ENCODE measurements at regions not wholly inside any gene's neighbourhood (a gene's known extent, or its start where the extent isn't known, plus 50 kb on each side); places are given as distances from the start of the nearest gene placed in this dataset.

DNA sequence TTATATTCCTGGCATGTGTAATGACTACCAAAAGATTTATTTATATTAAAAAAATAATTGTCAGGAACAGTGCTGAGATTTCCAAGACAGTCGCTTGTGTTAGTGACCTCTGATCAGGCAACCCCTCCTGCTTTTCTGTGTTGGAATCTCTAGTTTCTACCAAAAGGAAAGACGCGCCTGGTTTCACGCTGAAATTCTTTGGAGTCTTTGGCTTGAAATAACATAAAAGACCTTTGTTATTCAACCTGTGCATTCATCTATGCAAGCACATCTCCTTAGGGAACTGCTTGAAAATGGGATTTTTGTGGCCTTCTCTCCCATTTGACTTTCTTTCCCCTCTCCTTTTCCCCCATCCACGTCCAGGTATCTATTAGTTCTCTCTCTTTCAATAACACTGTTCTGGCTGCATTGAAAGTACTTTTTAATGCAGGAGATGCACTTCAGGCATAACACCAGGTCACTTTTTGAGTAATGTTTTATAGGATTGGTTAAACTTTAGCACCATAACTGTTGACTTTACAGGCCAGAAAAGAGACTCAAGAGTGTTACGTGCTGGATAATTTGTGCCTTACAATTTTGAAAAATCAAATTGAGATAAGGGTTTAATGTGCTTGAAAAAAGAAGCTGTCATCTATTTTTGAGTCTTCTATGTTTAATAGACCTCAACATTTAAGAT, 172.7 kb downstream of the GPAT3 start:
- TF ChIP-seq, protein P1, sequence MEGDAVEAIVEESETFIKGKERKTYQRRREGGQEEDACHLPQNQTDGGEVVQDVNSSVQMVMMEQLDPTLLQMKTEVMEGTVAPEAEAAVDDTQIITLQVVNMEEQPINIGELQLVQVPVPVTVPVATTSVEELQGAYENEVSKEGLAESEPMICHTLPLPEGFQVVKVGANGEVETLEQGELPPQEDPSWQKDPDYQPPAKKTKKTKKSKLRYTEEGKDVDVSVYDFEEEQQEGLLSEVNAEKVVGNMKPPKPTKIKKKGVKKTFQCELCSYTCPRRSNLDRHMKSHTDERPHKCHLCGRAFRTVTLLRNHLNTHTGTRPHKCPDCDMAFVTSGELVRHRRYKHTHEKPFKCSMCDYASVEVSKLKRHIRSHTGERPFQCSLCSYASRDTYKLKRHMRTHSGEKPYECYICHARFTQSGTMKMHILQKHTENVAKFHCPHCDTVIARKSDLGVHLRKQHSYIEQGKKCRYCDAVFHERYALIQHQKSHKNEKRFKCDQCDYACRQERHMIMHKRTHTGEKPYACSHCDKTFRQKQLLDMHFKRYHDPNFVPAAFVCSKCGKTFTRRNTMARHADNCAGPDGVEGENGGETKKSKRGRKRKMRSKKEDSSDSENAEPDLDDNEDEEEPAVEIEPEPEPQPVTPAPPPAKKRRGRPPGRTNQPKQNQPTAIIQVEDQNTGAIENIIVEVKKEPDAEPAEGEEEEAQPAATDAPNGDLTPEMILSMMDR (IDR thresholded peaks at IDR 0.05; ENCODE audit: unreplicated experiment) = no peak
- H3K36me3 Mint-ChIP-seq (ENCODE audit: insufficient read depth, unreplicated experiment) = no peaks in the 10 kb centered on the region
- CTCF ChIA-PET = no interaction called here
- no peak overlapping the region for H3K4me3 Mint-ChIP-seq (ENCODE audit: low read depth, unreplicated experiment)
- no peak overlapping the region for H3K27ac Mint-ChIP-seq (ENCODE audit: unreplicated experiment)
- intact Hi-C loops (cut with micrococcal nuclease; ENCODE audit: unreplicated experiment) = no loop called here
- H3K9me3 Mint-ChIP-seq (ENCODE audit: low read depth, unreplicated experiment) = no peaks in the 10 kb centered on the region
- H3K4me1 Mint-ChIP-seq (ENCODE audit: low read depth, unreplicated experiment) = no peaks in the 10 kb centered on the region
- no TSS peak for BruUV-seq (replicated peaks)
- no peaks in the 10 kb centered on the region for H3K27me3 Mint-ChIP-seq (ENCODE audit: unreplicated experiment)
- DNase-seq = no peak

DNA sequence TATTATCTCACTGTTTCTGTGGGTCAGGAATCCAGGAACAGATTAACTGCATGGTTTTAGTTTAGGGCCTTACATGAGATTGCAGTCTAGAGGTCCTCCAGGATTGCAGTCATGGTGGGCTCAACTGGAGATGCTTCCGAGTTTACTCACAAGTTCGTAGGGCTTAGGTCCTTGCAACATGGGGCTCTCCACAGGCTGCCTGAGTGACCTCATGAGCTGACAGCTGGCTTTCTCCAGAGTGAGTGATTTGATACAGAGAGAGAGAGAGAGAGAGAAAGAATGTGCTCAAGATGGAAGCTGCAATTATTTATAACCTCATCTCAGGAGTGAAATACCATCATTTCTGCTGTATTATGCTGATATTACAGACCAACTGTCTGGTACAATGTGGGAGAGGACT, 168.9 kb downstream of the GPAT3 start:
- H3K9me3 Mint-ChIP-seq (ENCODE audit: low read depth, unreplicated experiment) = peaks cover 4% of the 10 kb centered on the region
- no peak for DNase-seq
- H3K27ac Mint-ChIP-seq (ENCODE audit: unreplicated experiment) = no peak overlapping the region
- intact Hi-C loops (cut with micrococcal nuclease; ENCODE audit: unreplicated experiment) = no loop called here
- H3K27me3 Mint-ChIP-seq (ENCODE audit: unreplicated experiment) = no peaks in the 10 kb centered on the region
- no TSS peak for BruUV-seq (replicated peaks)
- H3K36me3 Mint-ChIP-seq (ENCODE audit: insufficient read depth, unreplicated experiment) = no peaks in the 10 kb centered on the region
- TF ChIP-seq, protein P1 (IDR thresholded peaks at IDR 0.05; ENCODE audit: unreplicated experiment) = no peak
- CTCF ChIA-PET = no interaction called here
- H3K4me1 Mint-ChIP-seq (ENCODE audit: low read depth, unreplicated experiment) = no peaks in the 10 kb centered on the region
- H3K4me3 Mint-ChIP-seq (ENCODE audit: low read depth, unreplicated experiment) = no peak overlapping the region

DNA sequence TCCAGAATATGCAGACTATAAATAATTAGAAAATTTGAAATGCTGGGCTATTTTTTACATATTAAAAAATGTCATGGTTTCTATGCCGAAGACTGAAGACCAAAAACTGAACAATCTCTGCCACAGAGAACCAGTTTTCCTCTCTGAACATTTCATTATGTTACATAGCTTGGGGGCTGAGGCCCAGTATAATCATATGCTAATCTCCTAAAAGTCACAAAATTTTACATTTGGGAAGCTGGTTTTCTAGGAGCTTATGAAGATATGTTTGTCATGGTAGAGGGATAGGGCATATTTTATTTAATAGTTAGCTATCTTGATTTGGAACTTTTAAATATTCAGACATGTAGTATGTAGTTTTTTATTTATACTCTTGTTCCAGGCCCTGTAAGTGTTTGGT, 167.8 kb downstream of the GPAT3 start:
- H3K4me3 Mint-ChIP-seq (ENCODE audit: low read depth, unreplicated experiment) = no peak overlapping the region
- DNase-seq = no peak
- H3K4me1 Mint-ChIP-seq (ENCODE audit: low read depth, unreplicated experiment) = no peaks in the 10 kb centered on the region
- intact Hi-C loops (cut with micrococcal nuclease; ENCODE audit: unreplicated experiment) = no loop called here
- TF ChIP-seq, protein P1 (IDR thresholded peaks at IDR 0.05; ENCODE audit: unreplicated experiment) = no peak
- no peaks in the 10 kb centered on the region for H3K27me3 Mint-ChIP-seq (ENCODE audit: unreplicated experiment)
- no TSS peak for BruUV-seq (replicated peaks)
- H3K9me3 Mint-ChIP-seq (ENCODE audit: low read depth, unreplicated experiment) = peaks cover 4% of the 10 kb centered on the region
- CTCF ChIA-PET = no interaction called here
- H3K36me3 Mint-ChIP-seq (ENCODE audit: insufficient read depth, unreplicated experiment) = no peaks in the 10 kb centered on the region
- no peak overlapping the region for H3K27ac Mint-ChIP-seq (ENCODE audit: unreplicated experiment)

DNA sequence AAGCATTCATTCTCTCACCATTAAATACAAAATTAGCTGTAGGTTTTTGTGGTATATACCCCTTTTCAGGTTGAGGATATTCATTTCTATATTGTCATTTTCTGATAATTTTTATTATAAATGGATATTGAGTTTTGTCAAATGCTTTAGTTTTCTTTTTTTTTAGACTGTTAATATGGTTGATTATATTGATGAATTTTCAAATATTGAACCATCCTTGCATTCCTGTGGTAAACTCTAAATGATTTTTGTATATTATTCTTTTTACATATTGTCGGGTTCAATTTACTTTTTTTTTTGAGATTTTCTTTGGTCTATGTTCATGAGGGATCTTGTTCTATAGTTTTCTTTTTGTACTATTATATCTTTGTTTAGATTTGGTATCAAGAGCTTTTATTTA, 165.1 kb downstream of the GPAT3 start:
- Mint-ChIP-seq H3K36me3 (ENCODE audit: insufficient read depth, unreplicated experiment) (no peaks in the 10 kb centered on the region), H3K27ac (ENCODE audit: unreplicated experiment) (no peak overlapping the region), H3K4me1 (ENCODE audit: low read depth, unreplicated experiment) (no peaks in the 10 kb centered on the region), H3K9me3 (ENCODE audit: low read depth, unreplicated experiment) (peaks cover 4% of the 10 kb centered on the region), H3K4me3 (ENCODE audit: low read depth, unreplicated experiment) (no peak overlapping the region), H3K27me3 (ENCODE audit: unreplicated experiment) (no peaks in the 10 kb centered on the region)
- BruUV-seq (replicated peaks) = no TSS peak
- no peak for DNase-seq
- TF ChIP-seq, protein P1 (IDR thresholded peaks at IDR 0.05; ENCODE audit: unreplicated experiment) = no peak
- intact Hi-C loops (cut with micrococcal nuclease; ENCODE audit: unreplicated experiment) = no loop called here
- CTCF ChIA-PET = no interaction called here
